CD4-positive, alpha-beta T cell (primary cell): ENCODE measurements at regions not wholly inside any gene's neighbourhood (a gene's known extent, or its start where the extent isn't known, plus 50 kb on each side); places are given as distances from the start of the nearest gene placed in this dataset.

Source experiments
- ATAC-seq: fragments of 200-7000 bp; cut with Tn5 transposase; one replicate; pipeline ENCODE4 v1.10.0; 2022; ENCODE audit warnings: mild to moderate bottlenecking; ENCODE audit not compliant: poor library complexity
- CTCF ChIA-PET: fragments of 350-600 bp; sonication (Branson Sonifier 250); formaldehyde crosslinking; loops from one replicate; lab custom pipeline; 2021; ENCODE audit warnings: antibody characterized with exemption, inconsistent platforms; lab: Charles Lee
- POLR2A ChIA-PET: fragments of 350-600 bp; sonication (Branson Sonifier 250); formaldehyde crosslinking; loops from one replicate; lab custom pipeline; 2021; ENCODE audit warnings: antibody characterized with exemption, inconsistent platforms; lab: Charles Lee
- DNase-seq, 14 experiments: peaks; one replicate each; pipeline ENCODE4 v3.0.0-alpha.2; 2013 to 2020; ENCODE audit warnings: mixed read lengths in 2 of 14
- H3K27ac ChIP-seq, 2 donors: one replicate each; pipeline versions ENCODE4 v1.5.1 to v1.7.0; 2013; ENCODE audit warnings: low read length in 2 of 2, low read depth in 1 of 2, mild to moderate bottlenecking in 1 of 2
- H3K27me3 ChIP-seq, 2 experiments: 1 replicate in 1 of 2; 2 replicates in 1 of 2; pipeline versions ENCODE4 v1.6.1 to v1.7.0; 2013; ENCODE audit warnings: low read length in 2 of 2, control low read depth in 1 of 2, mild to moderate bottlenecking in 1 of 2, moderate library complexity in 1 of 2; ENCODE audit not compliant: insufficient read depth in 2 of 2, control insufficient read depth in 1 of 2
- H3K36me3 ChIP-seq: one replicate; pipeline ENCODE4 v1.6.1; 2013; ENCODE audit warnings: low read length, control low read depth; ENCODE audit not compliant: insufficient read depth
- H3K4me1 ChIP-seq: one replicate; pipeline ENCODE4 v1.6.1; 2013; ENCODE audit warnings: low read length, control low read depth; ENCODE audit not compliant: insufficient read depth
- H3K4me3 ChIP-seq: one replicate; pipeline ENCODE4 v1.5.1; 2013; ENCODE audit warnings: mild to moderate bottlenecking, low read length, moderate library complexity
- H3K9me3 ChIP-seq, 2 experiments: 1 replicate in 1 of 2; 2 replicates in 1 of 2; pipeline versions ENCODE4 v1.6.1 to v1.7.0; 2013; ENCODE audit warnings: low read length in 2 of 2, mild to moderate bottlenecking in 2 of 2, control low read depth in 1 of 2, moderate library complexity in 1 of 2; ENCODE audit not compliant: control insufficient read depth in 1 of 2, insufficient read depth in 1 of 2
- H3K27ac Mint-ChIP-seq: one replicate; pipeline ENCODE4 v1.8.0; 2020; ENCODE audit warnings: mixed read lengths
- H3K27me3 Mint-ChIP-seq: one replicate; pipeline ENCODE4 v1.8.0; 2021; ENCODE audit warnings: mixed read lengths
- H3K36me3 Mint-ChIP-seq: one replicate; pipeline ENCODE4 v1.8.0; 2021; ENCODE audit warnings: low read depth, mixed read lengths
- H3K4me1 Mint-ChIP-seq: one replicate; pipeline ENCODE4 v1.8.0; 2021; ENCODE audit warnings: low read depth, mixed read lengths
- H3K4me3 Mint-ChIP-seq: one replicate; pipeline ENCODE4 v1.8.0; 2020; ENCODE audit warnings: mild to moderate bottlenecking, mixed read lengths
- H3K9me3 Mint-ChIP-seq: one replicate; pipeline ENCODE4 v1.8.0; 2020; ENCODE audit warnings: mixed read lengths
- intact Hi-C, 2 experiments: fragments of 100-400 bp; cut with DNase I in 1 of 2; cut with micrococcal nuclease in 1 of 2; formaldehyde crosslinking; loops; one replicate each; pipeline versions ENCODE4 v1.15.1 to v1.9.0; 2023 to 2025; cut with DNase I, micrococcal nuclease
- TF ChIP-seq, protein P1 (sequence below): fragments of 200-600 bp; IDR thresholded peaks from one replicate; pipeline ENCODE4 v1.8.0; 2022; ENCODE audit warnings: antibody characterized with exemption, mild to moderate bottlenecking

DNA sequence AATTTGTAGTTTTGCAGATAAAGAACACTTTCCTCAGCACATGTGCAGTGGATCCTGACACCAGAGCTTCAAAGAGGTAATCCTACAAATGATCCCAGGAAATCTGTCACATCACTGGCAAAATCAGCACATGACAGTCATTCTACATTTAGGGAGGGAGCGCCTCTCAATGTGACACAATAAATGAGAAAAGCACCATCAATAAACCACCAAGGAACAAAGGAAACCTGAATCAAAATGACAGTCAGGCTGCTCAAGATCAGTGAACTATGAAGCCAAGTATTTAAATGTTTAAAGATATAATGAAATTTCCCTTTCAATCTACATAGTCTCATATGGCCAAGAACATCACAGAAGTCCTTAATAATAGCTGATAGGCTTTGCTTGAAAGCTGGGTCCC, 119.5 kb downstream of the LRRN1 start:
- H3K4me1 Mint-ChIP-seq: no peaks in the 10 kb centered on the region

DNA sequence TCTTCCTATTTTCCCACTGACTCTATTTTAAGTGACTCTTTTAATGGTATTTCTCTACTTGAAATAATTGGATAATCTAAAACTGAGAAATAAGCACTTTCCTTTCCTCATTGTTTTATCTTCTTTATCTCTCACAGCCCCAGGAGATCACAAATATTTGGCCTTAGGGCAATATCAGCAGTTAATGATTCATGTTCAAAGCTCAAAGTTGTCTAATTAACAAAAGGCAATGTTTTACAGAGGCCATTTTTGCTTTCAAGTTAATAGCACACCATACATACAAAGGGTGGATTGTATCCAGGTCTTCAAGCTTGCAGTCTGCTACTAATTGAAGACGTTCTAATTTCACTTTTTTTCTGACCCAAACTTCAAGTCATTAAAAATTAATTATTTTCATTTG, 120.1 kb downstream of the LRRN1 start:
- intact Hi-C loops: no loop called here
- Histone ChIP-seq H3K36me3 (no peaks in the 10 kb centered on the region), H3K9me3 (no peaks in the 10 kb centered on the region), H3K4me3 (no peak overlapping the region), H3K27me3 (no peaks in the 10 kb centered on the region), H3K4me1 (no peaks in the 10 kb centered on the region), H3K27ac (no peak overlapping the region)
- H3K27me3 Mint-ChIP-seq: no peaks in the 10 kb centered on the region
- CTCF ChIA-PET: no interaction called here
- no peak for ATAC-seq
- DNase-seq: no peak
- no peak overlapping the region for H3K27ac Mint-ChIP-seq
- no peaks in the 10 kb centered on the region for H3K4me1 Mint-ChIP-seq
- POLR2A ChIA-PET: no interaction called here
- H3K36me3 Mint-ChIP-seq: no peaks in the 10 kb centered on the region
- TF ChIP-seq, protein P1, sequence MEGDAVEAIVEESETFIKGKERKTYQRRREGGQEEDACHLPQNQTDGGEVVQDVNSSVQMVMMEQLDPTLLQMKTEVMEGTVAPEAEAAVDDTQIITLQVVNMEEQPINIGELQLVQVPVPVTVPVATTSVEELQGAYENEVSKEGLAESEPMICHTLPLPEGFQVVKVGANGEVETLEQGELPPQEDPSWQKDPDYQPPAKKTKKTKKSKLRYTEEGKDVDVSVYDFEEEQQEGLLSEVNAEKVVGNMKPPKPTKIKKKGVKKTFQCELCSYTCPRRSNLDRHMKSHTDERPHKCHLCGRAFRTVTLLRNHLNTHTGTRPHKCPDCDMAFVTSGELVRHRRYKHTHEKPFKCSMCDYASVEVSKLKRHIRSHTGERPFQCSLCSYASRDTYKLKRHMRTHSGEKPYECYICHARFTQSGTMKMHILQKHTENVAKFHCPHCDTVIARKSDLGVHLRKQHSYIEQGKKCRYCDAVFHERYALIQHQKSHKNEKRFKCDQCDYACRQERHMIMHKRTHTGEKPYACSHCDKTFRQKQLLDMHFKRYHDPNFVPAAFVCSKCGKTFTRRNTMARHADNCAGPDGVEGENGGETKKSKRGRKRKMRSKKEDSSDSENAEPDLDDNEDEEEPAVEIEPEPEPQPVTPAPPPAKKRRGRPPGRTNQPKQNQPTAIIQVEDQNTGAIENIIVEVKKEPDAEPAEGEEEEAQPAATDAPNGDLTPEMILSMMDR: no peak
- H3K4me3 Mint-ChIP-seq: no peak overlapping the region
- H3K9me3 Mint-ChIP-seq: peaks cover 3% of the 10 kb centered on the region

More for the DNA sequence above, 119.5 kb downstream of the LRRN1 start:
- Mint-ChIP-seq H3K9me3 (peaks cover 2% of the 10 kb centered on the region), H3K27me3 (no peaks in the 10 kb centered on the region), H3K27ac (no peak overlapping the region), H3K36me3 (no peaks in the 10 kb centered on the region), H3K4me3 (no peak overlapping the region)
- DNase-seq: no peak
- intact Hi-C loops: no loop called here
- Histone ChIP-seq H3K27me3 (no peaks in the 10 kb centered on the region), H3K9me3 (no peaks in the 10 kb centered on the region), H3K4me3 (no peak overlapping the region), H3K36me3 (no peaks in the 10 kb centered on the region), H3K4me1 (no peaks in the 10 kb centered on the region), H3K27ac (no peak overlapping the region)
- TF ChIP-seq, protein P1: no peak
- POLR2A ChIA-PET: no interaction called here
- no peak for ATAC-seq
- CTCF ChIA-PET: no interaction called here

DNA sequence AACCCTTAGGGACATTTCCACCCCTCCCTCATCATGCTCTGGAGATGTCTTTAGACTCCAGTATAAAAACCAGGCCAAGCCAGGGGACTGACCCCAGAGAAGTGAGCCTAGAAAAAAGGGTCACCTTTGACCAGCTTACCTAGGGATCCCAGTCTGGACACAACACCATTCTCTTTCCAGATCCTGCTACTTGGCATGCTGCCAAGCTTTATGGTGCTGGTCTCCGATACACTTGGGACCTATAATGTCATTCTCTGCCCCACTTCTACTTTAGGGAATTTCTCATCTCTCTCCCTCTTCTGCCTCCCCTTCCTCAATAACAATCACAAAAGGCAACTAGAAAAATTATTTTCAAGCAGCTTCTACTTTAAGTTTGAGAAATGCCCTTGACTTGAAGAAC, 124.4 kb downstream of the LRRN1 start:
- no peak overlapping the region for H3K27ac ChIP-seq
- POLR2A ChIA-PET: no interaction called here
- ATAC-seq (no peak), DNase-seq (no peak)
- no peaks in the 10 kb centered on the region for H3K27me3 ChIP-seq
- Mint-ChIP-seq H3K36me3 (no peaks in the 10 kb centered on the region), H3K9me3 (peaks cover 3% of the 10 kb centered on the region), H3K4me3 (no peak overlapping the region), H3K27me3 (no peaks in the 10 kb centered on the region), H3K4me1 (no peaks in the 10 kb centered on the region), H3K27ac (no peak overlapping the region)
- intact Hi-C loops: no loop called here
- H3K36me3 ChIP-seq: no peaks in the 10 kb centered on the region
- CTCF ChIA-PET: no interaction called here
- H3K4me1 ChIP-seq: no peaks in the 10 kb centered on the region
- H3K4me3 ChIP-seq: no peak overlapping the region
- TF ChIP-seq, protein P1: no peak
- H3K9me3 ChIP-seq: no peaks in the 10 kb centered on the region
